ENCODE measurements at regions not wholly inside any gene's neighbourhood (a gene's known extent, or its start where the extent isn't known, plus 50 kb on each side); places are given as distances from the start of the nearest gene placed in this dataset.

- no peaks in the 10 kb centered on the region for H3K36me3 ChIP-seq (ENCODE audit: control insufficient read depth, insufficient read depth, low read length)
- DNase-seq (ENCODE audit: low read depth) (no peak), FAIRE-seq (no peak)
- TF ChIP-seq CTCF (IDR thresholded peaks at IDR 0.05; ENCODE audit: insufficient read depth, low read length, severe bottlenecking): no peak
- H3K4me3 ChIP-seq (ENCODE audit: low read depth, low read length): no peak overlapping the region
- H3K27me3 ChIP-seq (ENCODE audit: control insufficient read depth, insufficient read depth, low read length): no peaks in the 10 kb centered on the region
Measured at GRCh38 chr10:130932326-130933007, 379.1 kb downstream of the TCERG1L start.

- no peaks in the 10 kb centered on the region for H3K27me3 ChIP-seq (ENCODE audit: control insufficient read depth, insufficient read depth, low read length)
- DNase-seq (ENCODE audit: low read depth): no peak
- no peak for FAIRE-seq
- H3K4me3 ChIP-seq (ENCODE audit: low read depth, low read length): no peak overlapping the region
- no peak for TF ChIP-seq CTCF (IDR thresholded peaks at IDR 0.05; ENCODE audit: insufficient read depth, low read length, severe bottlenecking)
- H3K36me3 ChIP-seq (ENCODE audit: control insufficient read depth, insufficient read depth, low read length): no peaks in the 10 kb centered on the region
Measured at GRCh38 chr10:130933008-130933390, 378.5 kb downstream of the TCERG1L start.

GRCh38 chr10:130934293-130935127, 377.0 kb downstream of the TCERG1L start:
- Histone ChIP-seq H3K36me3 (ENCODE audit: control insufficient read depth, insufficient read depth, low read length) (no peaks in the 10 kb centered on the region), H3K27me3 (ENCODE audit: control insufficient read depth, insufficient read depth, low read length) (no peaks in the 10 kb centered on the region), H3K4me3 (ENCODE audit: low read depth, low read length) (no peak overlapping the region)
- DNase-seq (ENCODE audit: low read depth) (no peak), FAIRE-seq (no peak)
- no peak for TF ChIP-seq CTCF (IDR thresholded peaks at IDR 0.05; ENCODE audit: insufficient read depth, low read length, severe bottlenecking)

GRCh38 chr10:130935128-130935439, 376.4 kb downstream of the TCERG1L start:
- FAIRE-seq (no peak), DNase-seq (ENCODE audit: low read depth) (no peak)
- TF ChIP-seq CTCF (IDR thresholded peaks at IDR 0.05; ENCODE audit: insufficient read depth, low read length, severe bottlenecking): no peak
- Histone ChIP-seq H3K27me3 (ENCODE audit: control insufficient read depth, insufficient read depth, low read length) (no peaks in the 10 kb centered on the region), H3K36me3 (ENCODE audit: control insufficient read depth, insufficient read depth, low read length) (no peaks in the 10 kb centered on the region), H3K4me3 (ENCODE audit: low read depth, low read length) (no peak overlapping the region)

GRCh38 chr10:130935897-130936550, 375.5 kb downstream of the TCERG1L start:
- no peak for TF ChIP-seq CTCF (IDR thresholded peaks at IDR 0.05; ENCODE audit: insufficient read depth, low read length, severe bottlenecking)
- FAIRE-seq: no peak
- Histone ChIP-seq H3K27me3 (ENCODE audit: control insufficient read depth, insufficient read depth, low read length) (no peaks in the 10 kb centered on the region), H3K4me3 (ENCODE audit: low read depth, low read length) (no peak overlapping the region), H3K36me3 (ENCODE audit: control insufficient read depth, insufficient read depth, low read length) (no peaks in the 10 kb centered on the region)
- no peak for DNase-seq (ENCODE audit: low read depth)

Measured in bronchial epithelial cell (primary cell).